KMS-11 (cell line): ENCODE measurements at regions not wholly inside any gene's neighbourhood (a gene's known extent, or its start where the extent isn't known, plus 50 kb on each side); places are given as distances from the start of the nearest gene placed in this dataset.

ENCODE experiments used
- H2AFZ ChIP-seq: fragments of 200-600 bp; sonication (generic); 2 replicates; pipeline ENCODE4 v1.6.1; 2016; ENCODE audit warnings: antibody characterized with exemption, mixed run types, low read depth
- H3K27ac ChIP-seq: fragments of 200-600 bp; sonication (generic); 2 replicates; pipeline ENCODE4 v1.6.1; 2016; ENCODE audit warnings: mild to moderate bottlenecking, mixed run types
- H3K27me3 ChIP-seq: fragments of 200-600 bp; sonication (generic); 2 replicates; pipeline ENCODE4 v1.6.1; 2017; ENCODE audit warnings: mild to moderate bottlenecking, low read depth, mixed run types, moderate library complexity; ENCODE audit not compliant: insufficient read depth
- H3K36me3 ChIP-seq: fragments of 200-600 bp; sonication (generic); 2 replicates; pipeline ENCODE4 v1.6.1; 2017; ENCODE audit warnings: mild to moderate bottlenecking, mixed run types; ENCODE audit not compliant: insufficient read depth
- H3K4me1 ChIP-seq: fragments of 200-600 bp; sonication (generic); 2 replicates; pipeline ENCODE4 v1.6.1; 2016; ENCODE audit warnings: mild to moderate bottlenecking, low read depth, mixed run types; ENCODE audit not compliant: poor library complexity, severe bottlenecking
- H3K4me2 ChIP-seq: fragments of 200-600 bp; sonication (generic); 2 replicates; pipeline ENCODE4 v1.7.0; 2016; ENCODE audit warnings: mild to moderate bottlenecking, mixed run types
- H3K4me3 ChIP-seq: fragments of 200-600 bp; sonication (generic); IDR thresholded peaks from 2 replicates; pipeline ENCODE4 v1.6.1; 2017; ENCODE audit warnings: low read depth, low read length, mixed read lengths; ENCODE audit not compliant: insufficient read depth
- H3K79me2 ChIP-seq: fragments of 200-600 bp; sonication (generic); 2 replicates; pipeline ENCODE4 v1.6.1; 2016; ENCODE audit warnings: low read depth, mixed run types; ENCODE audit not compliant: insufficient read depth
- H3K9ac ChIP-seq: fragments of 200-600 bp; sonication (generic); 2 replicates; pipeline ENCODE4 v1.6.1; 2016; ENCODE audit warnings: mild to moderate bottlenecking, mixed run types
- H4K20me1 ChIP-seq: fragments of 200-600 bp; sonication (generic); 2 replicates; pipeline ENCODE4 v1.6.1; 2016; ENCODE audit warnings: mild to moderate bottlenecking, mixed run types; ENCODE audit not compliant: insufficient read depth
- TF ChIP-seq, protein P1 (sequence below): fragments of 200-600 bp; sonication (generic); conservative IDR thresholded peaks from 2 replicates; pipeline ENCODE4 v1.6.1; 2017; ENCODE audit warnings: low read depth, mild to moderate bottlenecking, antibody characterized with exemption, low read length, moderate library complexity, mixed read lengths

DNA sequence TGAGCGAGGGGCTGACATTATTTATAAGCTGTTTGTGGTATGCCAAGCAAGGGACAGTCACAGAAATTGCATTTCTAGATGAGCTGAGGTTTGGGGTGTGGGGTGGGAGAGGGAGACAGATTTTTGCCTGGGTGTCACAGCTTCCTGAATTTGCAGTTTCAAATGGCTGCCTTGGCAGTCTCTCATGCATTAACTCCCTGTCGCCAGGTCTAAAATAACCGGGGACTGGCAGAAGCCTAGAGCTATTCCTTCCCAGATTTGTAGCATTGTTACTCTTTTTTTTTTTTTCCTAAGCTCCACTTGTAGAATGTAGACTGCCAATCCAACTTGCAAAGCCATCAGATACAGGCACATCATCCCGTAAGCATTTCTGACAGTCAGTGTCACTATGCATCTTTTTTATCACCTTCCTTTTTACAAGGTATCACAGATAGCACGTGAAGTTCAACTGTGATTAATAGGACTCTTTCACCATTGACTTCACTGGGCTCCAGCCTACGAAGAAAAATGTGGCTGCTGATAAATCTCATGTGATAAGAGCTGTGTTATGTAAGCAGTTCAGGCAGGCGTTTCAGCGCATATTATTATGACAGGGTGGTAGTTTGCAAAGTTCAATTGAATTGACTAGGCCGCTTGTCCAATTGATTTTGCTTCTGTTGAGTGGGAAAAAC, 130.7 kb upstream of the CELF2 start:
- Histone ChIP-seq H3K4me1 (no peaks in the 10 kb centered on the region), H3K27me3 (no peaks in the 10 kb centered on the region), H3K4me2 (no peak overlapping the region), H3K27ac (no peak overlapping the region), H4K20me1 (no peaks in the 10 kb centered on the region), H2AFZ (no peak overlapping the region), H3K9ac (no peak overlapping the region), H3K36me3 (no peaks in the 10 kb centered on the region), H3K4me3 (no peak overlapping the region), H3K79me2 (no peaks in the 10 kb centered on the region)
- TF ChIP-seq, protein P1, sequence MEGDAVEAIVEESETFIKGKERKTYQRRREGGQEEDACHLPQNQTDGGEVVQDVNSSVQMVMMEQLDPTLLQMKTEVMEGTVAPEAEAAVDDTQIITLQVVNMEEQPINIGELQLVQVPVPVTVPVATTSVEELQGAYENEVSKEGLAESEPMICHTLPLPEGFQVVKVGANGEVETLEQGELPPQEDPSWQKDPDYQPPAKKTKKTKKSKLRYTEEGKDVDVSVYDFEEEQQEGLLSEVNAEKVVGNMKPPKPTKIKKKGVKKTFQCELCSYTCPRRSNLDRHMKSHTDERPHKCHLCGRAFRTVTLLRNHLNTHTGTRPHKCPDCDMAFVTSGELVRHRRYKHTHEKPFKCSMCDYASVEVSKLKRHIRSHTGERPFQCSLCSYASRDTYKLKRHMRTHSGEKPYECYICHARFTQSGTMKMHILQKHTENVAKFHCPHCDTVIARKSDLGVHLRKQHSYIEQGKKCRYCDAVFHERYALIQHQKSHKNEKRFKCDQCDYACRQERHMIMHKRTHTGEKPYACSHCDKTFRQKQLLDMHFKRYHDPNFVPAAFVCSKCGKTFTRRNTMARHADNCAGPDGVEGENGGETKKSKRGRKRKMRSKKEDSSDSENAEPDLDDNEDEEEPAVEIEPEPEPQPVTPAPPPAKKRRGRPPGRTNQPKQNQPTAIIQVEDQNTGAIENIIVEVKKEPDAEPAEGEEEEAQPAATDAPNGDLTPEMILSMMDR = no peak

DNA sequence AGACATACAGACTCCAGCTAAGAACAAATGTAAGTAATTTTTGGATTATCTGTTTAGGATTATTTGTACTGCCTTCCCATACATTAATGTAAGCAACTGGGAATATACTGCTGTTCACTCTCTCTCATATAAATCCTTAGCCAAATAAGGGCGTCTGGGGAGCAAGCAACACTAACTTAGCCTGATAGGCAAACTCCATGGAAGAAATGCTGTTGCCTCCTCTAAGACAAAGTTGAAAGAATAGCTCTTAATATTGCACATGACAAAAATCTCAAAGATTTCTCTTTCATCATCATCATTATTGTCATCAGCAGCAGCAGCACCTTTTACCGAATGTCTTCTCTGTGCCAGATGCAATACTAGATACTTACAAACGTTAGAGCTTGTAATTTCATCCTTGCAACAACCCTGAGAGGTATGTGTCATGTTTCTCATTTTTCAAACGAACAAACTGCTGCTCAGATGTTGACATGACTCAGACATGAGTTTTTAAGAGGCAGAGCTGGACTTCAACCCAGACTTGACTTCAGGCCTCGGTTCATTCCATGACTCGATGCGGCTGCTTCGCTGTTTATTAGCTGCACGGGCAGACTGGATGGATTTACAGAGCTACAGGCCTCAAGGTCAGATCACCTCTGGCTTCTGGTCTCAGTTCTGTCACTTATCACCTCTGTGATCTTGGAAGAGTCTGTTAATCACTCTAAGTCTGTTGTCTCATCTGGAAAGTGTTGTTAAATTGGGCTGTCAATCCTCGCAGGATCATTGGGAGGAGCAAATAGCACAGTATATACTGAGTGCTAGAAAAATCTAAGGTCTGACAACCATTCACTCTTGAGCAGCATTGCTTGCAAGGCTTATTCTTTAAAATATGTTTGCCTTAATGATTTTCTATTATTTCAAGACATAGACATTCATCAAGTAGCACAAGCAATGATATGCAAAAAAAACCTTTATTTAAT, 126.3 kb upstream of the CELF2 start:
- H3K4me3 ChIP-seq = no peak overlapping the region
- H3K4me2 ChIP-seq = no peak overlapping the region
- no peaks in the 10 kb centered on the region for H3K36me3 ChIP-seq
- H2AFZ ChIP-seq = no peak overlapping the region
- H3K27me3 ChIP-seq = no peaks in the 10 kb centered on the region
- no peak overlapping the region for H3K27ac ChIP-seq
- H3K4me1 ChIP-seq = no peaks in the 10 kb centered on the region
- H3K79me2 ChIP-seq = no peaks in the 10 kb centered on the region
- TF ChIP-seq, protein P1 = no peak
- H3K9ac ChIP-seq = no peak overlapping the region
- no peaks in the 10 kb centered on the region for H4K20me1 ChIP-seq

DNA sequence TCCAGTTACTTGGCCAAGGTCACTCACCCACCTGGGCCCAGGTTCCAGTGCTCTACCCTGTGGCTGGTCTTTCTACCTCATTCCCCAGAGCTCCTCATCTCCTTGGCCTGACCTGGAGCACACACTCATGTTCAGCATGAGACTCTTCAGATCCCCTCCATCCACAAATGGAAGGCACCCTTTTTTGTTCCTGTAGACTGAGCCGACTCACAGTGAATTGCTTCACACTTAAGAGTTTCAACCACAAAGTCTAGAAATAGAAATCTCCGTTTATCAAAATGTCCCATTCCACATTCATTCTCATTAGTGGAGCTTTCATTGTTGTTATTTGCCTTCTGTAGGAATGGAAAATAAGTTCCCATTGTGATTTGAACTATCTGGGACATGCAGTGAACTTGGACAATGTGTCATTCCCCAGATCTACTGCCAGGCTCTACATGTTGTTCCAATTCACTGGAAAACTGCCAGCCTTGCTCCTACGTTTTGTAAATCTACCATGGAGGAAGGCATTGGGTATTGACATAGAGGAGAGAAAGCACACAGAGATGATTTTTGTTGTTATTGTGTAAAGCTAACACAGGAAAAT, 125.3 kb upstream of the CELF2 start:
- Histone ChIP-seq H3K9ac (no peak overlapping the region), H3K79me2 (no peaks in the 10 kb centered on the region), H3K4me2 (no peak overlapping the region), H3K27ac (no peak overlapping the region), H3K27me3 (no peaks in the 10 kb centered on the region), H3K36me3 (no peaks in the 10 kb centered on the region), H4K20me1 (no peaks in the 10 kb centered on the region), H3K4me1 (no peaks in the 10 kb centered on the region), H2AFZ (no peak overlapping the region), H3K4me3 (no peak overlapping the region)
- TF ChIP-seq, protein P1 = no peak

DNA sequence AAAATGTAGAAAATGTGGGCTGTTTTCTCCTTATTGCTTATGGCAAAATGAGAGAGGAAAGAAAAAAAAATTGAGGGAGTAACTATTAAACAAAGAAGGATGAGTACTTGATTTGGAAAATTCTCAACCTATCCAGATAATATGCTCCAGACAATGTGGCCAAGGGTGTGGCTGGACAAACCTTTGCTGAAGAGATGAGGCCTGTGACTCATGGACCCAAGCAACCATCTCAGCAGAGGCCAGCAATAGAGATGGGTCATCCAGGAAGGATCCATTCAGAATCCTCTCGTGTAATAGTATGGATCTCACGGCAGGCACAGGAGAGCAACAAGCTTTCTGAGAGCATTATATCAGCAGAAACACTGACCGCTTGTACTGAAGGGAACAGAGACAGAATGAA, 120.3 kb upstream of the CELF2 start:
- H2AFZ ChIP-seq = no peak overlapping the region
- no peaks in the 10 kb centered on the region for H3K79me2 ChIP-seq

More for the DNA sequence above, 120.3 kb upstream of the CELF2 start:
- H3K4me2 ChIP-seq = no peak overlapping the region
- H3K27me3 ChIP-seq = no peaks in the 10 kb centered on the region
- H3K4me3 ChIP-seq = no peak overlapping the region
- H4K20me1 ChIP-seq = no peaks in the 10 kb centered on the region
- TF ChIP-seq, protein P1 = no peak
- no peak overlapping the region for H3K27ac ChIP-seq
- no peaks in the 10 kb centered on the region for H3K4me1 ChIP-seq
- H3K9ac ChIP-seq = no peak overlapping the region
- no peaks in the 10 kb centered on the region for H3K36me3 ChIP-seq
